ENCODE measurements at regions not wholly inside any gene's neighbourhood (a gene's known extent, or its start where the extent isn't known, plus 50 kb on each side); places are given as distances from the start of the nearest gene placed in this dataset.
"Not testable (repeated sequence)": the region's sequence is repeated elsewhere in the genome, so short reads cannot be mapped to it uniquely, and the experiment has no call there.

DNA sequence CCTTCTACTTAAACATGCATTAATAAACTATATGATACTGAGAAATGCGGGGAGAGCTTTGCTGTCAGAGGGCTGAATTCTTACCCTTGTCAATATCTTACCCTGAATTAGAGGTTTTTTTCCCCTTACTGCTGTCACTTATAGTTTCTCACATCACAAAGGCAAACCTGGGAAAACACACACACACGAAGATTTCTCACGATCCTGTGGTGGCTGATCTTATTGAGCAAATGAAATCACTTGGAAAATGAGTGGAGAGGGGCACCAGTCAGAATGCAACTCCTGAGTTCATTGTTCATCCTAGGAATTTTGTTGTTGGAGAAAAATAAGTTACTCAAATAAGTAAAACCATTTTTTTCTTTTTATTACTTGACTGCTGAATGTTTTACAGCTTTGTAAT, 673.6 kb downstream of the EDEM1 start:
- no peak for DNase-seq

- DNase-seq: no peak
Measured at GRCh38 chr3:5874931-5875341, 687.4 kb downstream of the EDEM1 start.

GRCh38 chr3:5888851-5889250, 701.3 kb downstream of the EDEM1 start:
- DNase-seq: no peak

DNA sequence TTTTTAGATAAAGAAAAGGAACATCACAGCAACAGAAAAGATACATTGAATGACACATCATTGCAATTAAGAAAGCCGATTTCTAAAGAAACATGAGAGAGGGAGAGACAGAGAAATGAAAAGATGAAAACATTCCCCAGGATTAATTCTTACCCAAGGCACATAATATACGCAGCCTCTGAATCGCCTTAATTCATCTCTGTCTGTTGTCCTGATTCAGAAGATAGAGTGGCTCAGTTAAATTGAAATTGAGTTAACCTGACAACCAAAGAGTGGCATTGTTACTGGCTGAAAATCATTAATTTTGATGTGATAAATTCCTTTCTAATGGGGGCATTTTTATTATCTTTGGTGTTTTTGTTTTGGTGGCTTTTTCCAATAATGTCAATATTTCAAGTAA, 701.9 kb downstream of the EDEM1 start:
- no peak for DNase-seq

DNA sequence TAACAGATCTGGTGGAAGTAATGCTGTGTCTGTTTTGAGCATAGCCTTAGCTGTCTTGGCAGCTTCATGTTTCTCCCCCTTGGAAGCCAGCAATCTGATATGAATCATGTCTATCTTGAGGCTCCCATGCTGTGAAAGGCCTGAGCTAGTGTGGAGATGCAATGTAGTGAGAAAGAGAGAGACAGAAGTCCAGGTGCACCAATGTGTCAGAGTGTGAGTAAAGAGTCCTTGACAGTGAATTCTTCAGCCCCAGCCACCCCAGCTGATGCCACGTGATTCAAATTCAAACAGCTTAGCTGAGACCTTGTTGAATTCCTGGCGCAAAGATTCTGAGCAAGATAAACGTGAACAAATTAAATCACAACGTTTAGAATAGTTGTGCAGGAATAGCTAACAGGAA, 704.2 kb downstream of the EDEM1 start:
- DNase-seq: no peak

GRCh38 chr3:5898106-5898505, 710.6 kb downstream of the EDEM1 start:
- DNase-seq: no peak

DNA sequence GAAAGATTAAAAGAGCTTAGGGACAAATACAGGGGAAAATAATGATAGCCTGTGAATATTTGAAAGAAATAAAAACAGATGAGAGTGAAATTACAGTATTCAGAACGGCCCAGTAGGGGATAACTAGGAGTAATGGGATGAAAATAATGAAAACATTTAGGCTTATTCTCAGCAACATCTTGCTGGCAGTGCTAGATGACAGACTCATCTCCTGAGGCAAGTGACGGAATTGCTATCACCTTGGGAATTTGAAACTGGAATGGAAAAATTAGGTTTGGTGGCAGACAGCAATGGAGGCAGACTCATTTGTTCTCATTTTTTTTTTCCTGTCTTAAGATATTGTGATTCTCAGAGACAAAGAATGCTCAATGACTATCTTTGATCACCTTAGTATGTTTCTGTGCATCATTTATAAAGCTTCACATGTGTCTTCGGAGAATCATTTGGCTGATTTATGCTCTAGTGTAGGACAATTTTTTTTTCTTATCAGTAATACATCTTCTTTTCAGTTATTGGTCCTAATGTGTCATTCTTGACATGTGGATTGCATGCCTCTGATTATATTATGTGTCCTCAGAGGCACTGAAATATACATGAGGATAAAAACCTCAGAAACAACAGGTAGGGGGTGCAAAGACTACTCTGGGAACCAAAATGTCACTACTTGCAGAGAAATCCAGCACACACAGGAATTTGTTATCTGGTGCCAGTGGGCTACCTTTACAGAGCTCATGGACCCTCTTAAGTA, 711.7 kb downstream of the EDEM1 start:
- DNase-seq: no peak

GRCh38 chr3:5917932-5918331, 730.4 kb downstream of the EDEM1 start:
- DNase-seq: no peak

GRCh38 chr3:5918626-5919025, 731.1 kb downstream of the EDEM1 start:
- no peak for DNase-seq

DNA sequence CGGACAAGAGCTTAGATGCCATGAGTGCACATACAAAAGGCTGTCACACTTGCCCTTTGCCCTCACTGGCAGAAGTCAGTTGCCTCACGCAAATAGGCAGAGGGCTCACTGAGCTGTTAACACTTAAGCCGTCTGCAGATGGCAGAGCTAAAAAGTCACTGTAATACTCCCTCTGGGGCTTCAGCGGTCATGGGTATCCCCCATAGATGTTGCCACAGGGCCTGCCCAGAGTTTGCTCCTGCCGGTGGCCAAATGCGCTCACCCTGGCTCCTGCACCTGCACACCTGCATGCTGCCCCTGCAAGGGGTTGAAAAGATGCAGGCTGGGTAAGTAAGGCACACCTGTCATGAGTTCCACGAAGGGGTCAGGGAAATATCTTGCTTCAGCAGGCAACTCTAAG, 741.5 kb downstream of the EDEM1 start:
- DNase-seq: no peak

GRCh38 chr3:5944061-5944460, 756.6 kb downstream of the EDEM1 start:
- DNase-seq: not testable (repeated sequence)

DNA sequence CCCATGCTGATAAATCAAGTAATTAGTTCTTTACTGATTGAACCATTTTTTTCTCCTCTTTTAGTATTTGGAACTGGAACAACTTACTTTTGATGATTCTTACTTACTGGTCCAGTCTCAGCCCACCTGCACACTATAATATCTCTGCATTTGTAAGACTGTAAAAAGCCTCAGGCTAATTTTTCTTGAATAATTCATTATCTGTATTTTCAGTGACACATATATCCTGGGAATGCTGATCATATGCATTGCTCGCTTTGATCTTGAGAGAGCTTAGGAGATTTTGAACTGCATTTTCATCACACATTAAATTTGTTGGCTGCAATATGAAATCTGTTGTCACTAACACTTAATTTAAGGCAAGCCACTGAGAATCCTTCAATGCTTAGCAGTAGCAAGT, 760.6 kb downstream of the EDEM1 start:
- no peak for DNase-seq

GRCh38 chr3:5951026-5951425, 763.5 kb downstream of the EDEM1 start:
- no peak for DNase-seq

DNA sequence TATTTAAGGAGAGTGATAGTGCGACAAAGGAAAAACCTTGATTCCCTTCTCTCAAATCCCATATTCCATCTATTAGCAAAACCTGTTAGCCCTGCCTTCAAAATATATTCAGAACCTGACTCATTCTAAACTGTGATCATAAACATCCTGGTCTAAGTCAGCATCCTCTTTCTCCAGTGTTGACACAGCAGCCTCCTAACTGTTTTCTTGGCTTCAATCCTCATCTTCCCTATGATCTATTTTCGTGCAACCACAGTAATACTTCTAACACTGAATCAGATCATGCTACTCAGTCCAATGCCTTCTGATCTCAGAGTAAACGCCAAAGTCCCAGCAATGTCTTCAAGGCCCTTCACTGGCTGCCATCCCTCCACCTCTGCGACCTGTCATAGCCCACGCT, 785.1 kb downstream of the EDEM1 start:
- no peak for DNase-seq

- no peak for DNase-seq
Measured at GRCh38 chr3:5974630-5975322, 787.3 kb downstream of the EDEM1 start.

- no peak for DNase-seq
Measured at GRCh38 chr3:5977331-5977730, 789.8 kb downstream of the EDEM1 start.

DNA sequence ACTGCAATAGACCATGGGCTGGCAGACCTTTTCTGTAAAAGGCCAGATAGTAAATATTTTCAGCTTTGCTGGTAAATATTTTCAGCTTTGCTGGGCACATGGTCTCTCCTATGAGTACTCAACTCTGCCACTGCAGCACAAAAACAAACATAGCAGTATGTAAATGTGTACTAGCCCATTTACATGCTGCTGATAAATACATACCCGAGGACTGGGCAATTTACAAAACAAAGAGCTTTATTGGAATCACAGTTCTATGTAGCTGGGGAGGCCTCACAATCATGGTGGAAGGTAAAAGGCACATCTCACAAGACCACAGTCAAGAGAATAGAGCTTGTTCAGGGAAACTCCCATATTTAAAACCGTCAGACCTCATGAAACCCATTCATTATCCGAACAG, 793.0 kb downstream of the EDEM1 start:
- DNase-seq: no peak

GRCh38 chr3:5994651-5995050, 807.1 kb downstream of the EDEM1 start:
- DNase-seq: no peak

- DNase-seq: no peak
Measured at GRCh38 chr3:6018456-6018855, 830.9 kb downstream of the EDEM1 start.

GRCh38 chr3:6022621-6023020, 835.1 kb downstream of the EDEM1 start:
- DNase-seq: no peak

DNA sequence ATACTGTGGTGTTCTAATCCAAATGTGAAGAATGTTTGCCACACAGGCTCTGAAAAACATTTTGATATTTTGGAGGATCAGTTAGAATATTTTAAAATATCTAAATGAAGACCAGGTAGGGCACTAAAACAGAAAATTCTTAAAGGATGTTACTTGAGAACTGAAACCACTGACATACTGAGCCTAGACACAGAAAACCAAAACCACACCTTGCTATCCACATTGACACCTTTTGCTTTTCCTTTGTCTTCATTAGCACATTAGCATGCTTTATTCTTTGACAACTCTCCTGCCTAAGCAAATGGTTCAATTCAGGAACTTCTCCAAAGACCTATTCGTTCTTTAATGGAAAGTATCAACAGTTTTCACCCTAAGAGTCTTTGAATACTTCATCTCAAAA, 835.9 kb upstream of the GRM7 start:
- no peak for DNase-seq

- not testable (repeated sequence) for DNase-seq
Measured at GRCh38 chr3:6030648-6031047, 830.3 kb upstream of the GRM7 start.

DNA sequence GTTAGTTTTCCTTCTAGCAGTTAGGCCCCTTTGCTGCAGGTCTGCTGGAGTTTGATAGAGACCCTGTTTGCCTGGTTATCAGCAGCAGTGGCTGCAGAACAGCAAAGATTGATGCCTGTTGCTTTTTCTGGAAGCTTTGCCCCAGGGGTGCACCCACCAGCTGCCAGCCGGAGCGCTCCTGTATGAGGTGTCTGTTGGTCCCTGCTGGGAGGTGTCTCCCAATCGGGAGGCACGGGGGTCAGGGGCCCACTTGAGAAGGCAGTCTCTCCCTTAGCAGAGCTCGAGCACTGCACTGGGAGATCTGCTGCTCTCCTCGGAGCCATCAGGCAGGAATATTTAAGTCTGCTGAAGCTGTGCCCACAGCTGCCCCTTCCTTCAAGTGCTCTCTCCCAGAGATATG, 825.3 kb upstream of the GRM7 start:
- DNase-seq: no peak

- DNase-seq: no peak
Measured at GRCh38 chr3:6039971-6040370, 820.9 kb upstream of the GRM7 start.

GRCh38 chr3:6041894-6042293, 819.0 kb upstream of the GRM7 start:
- DNase-seq: no peak
